ENCODE measurements at regions not wholly inside any gene's neighbourhood (a gene's known extent, or its start where the extent isn't known, plus 50 kb on each side); places are given as distances from the start of the nearest gene placed in this dataset.
A peak's percentile ranks its signal among the peaks of the same experiment; 100 is the strongest.

DNA sequence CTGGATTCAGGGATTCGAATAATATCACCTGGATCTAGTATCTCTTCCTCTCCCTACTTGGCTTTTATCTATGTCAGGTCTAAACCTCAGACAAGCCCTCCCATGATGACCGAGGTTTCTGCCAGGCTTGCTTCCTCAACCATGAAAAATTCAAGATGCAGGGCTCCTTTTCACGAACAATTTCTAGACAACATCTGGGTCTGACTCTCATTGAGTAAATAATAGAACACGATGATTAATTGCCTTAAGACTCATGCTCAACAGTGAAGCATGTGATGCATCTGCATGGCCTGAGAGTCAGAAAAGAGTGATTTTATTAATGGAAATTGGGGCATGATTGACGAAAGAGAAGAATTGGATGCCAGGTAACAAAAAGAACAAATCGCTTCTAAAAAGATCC, 277.2 kb upstream of the ZNF608 start:
- DNase-seq (no peak), ATAC-seq (ENCODE audit: insufficient read depth, low FRiP score) (no peak)
- TF ChIP-seq, protein P1, sequence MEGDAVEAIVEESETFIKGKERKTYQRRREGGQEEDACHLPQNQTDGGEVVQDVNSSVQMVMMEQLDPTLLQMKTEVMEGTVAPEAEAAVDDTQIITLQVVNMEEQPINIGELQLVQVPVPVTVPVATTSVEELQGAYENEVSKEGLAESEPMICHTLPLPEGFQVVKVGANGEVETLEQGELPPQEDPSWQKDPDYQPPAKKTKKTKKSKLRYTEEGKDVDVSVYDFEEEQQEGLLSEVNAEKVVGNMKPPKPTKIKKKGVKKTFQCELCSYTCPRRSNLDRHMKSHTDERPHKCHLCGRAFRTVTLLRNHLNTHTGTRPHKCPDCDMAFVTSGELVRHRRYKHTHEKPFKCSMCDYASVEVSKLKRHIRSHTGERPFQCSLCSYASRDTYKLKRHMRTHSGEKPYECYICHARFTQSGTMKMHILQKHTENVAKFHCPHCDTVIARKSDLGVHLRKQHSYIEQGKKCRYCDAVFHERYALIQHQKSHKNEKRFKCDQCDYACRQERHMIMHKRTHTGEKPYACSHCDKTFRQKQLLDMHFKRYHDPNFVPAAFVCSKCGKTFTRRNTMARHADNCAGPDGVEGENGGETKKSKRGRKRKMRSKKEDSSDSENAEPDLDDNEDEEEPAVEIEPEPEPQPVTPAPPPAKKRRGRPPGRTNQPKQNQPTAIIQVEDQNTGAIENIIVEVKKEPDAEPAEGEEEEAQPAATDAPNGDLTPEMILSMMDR (IDR thresholded peaks at IDR 0.05; ENCODE audit: control extremely low read depth, extremely low read depth) = no peak
- H3K4me3 ChIP-seq = no peak overlapping the region
- no peaks in the 10 kb centered on the region for H3K4me1 ChIP-seq (ENCODE audit: control insufficient read depth in 5 of 5, insufficient read depth in 5 of 5, low read length in 5 of 5)
- no peak overlapping the region for H3K27ac ChIP-seq (ENCODE audit: low read depth in 1 of 2, low read length in 1 of 2)
- no peaks in the 10 kb centered on the region for H3K27me3 ChIP-seq (ENCODE audit: control insufficient read depth in 3 of 3, insufficient read depth in 3 of 3, low read length in 2 of 3)
- 74 to 80% methylated on average over 6 of the region's 6 CpGs for WGBS, 2 donors
- H3K36me3 ChIP-seq (ENCODE audit: control insufficient read depth in 4 of 4, insufficient read depth in 4 of 4, low read length in 4 of 4) = no peaks in the 10 kb centered on the region
- no peaks in the 10 kb centered on the region for H3K9me3 ChIP-seq (ENCODE audit: control insufficient read depth in 4 of 4, insufficient read depth in 3 of 4, low read length in 3 of 4)
- no peak overlapping the region for H3K9ac ChIP-seq (ENCODE audit: insufficient read depth in 1 of 2, low read length in 2 of 2)

DNA sequence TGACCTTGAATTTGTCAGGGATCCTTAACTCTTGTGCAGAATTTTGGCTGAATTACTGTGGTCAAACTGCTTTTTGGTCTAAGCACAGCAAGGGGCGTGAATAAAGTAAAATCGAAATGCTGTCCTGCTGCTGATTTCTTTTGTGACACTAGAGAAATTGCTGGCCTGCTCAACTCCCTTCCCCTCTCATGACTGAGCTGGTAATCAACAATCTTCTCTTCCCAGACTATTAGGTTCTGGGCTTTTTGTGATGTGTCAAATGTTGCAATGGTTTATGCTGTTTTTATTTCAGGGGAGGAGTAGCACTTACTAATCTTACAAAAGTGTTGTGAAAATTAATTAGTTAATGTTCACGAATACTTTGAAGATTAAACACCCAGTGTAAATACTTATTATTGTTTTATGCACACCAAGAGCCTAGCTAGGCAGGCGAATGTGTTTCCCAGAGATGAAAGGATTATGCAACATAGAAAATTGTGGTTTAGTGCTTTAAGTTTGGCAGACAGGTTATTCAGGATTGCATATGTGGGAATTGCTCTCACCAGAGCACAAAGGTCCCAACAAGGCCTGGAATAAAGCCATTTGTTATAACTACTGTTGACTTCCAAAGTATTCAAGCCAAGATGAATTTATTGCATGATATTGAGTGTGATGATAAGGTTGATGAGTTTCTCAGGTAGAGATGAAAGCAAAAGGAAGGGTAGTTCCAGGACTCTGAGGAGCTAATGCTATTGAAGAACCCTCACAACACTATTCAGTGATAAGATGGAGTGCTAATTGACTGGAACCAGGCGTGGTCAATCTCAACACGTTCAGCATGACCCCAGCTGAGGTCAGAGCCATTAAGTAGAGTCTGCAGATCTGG, 280.7 kb upstream of the ZNF608 start:
- 67 to 79% methylated on average over 6 of the region's 6 CpGs for WGBS, 2 donors

DNA sequence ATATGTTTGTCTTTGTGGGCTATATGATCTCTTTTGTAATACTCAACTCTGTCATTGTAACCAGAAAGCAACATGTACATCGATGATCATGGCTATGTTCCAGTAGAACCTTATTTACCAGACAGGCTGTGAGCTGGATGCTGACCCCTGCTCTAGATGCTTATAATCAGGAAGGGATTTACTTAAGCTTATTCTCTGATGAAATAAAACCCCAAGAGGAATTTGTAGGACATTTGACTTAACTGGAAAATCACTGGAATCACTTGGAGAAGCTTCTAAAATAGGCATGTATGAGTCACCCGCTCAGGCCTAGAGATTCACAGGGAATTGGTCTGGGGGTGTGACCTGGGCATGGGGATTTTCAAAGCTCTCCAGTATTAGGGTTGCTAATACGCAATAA, 285.8 kb upstream of the ZNF608 start:
- TF ChIP-seq, protein P1 (IDR thresholded peaks at IDR 0.05; ENCODE audit: control extremely low read depth, extremely low read depth) = no peak
- Histone ChIP-seq H3K27me3 (ENCODE audit: control insufficient read depth in 3 of 3, insufficient read depth in 3 of 3, low read length in 2 of 3) (no peaks in the 10 kb centered on the region), H3K9ac (ENCODE audit: insufficient read depth in 1 of 2, low read length in 2 of 2) (no peak overlapping the region), H3K4me1 (ENCODE audit: control insufficient read depth in 5 of 5, insufficient read depth in 5 of 5, low read length in 5 of 5) (no peaks in the 10 kb centered on the region), H3K9me3 (ENCODE audit: control insufficient read depth in 4 of 4, insufficient read depth in 3 of 4, low read length in 3 of 4) (peaks cover 0 to 2% (median 0%) of the 10 kb centered on the region in 4 donors), H3K4me3 (no peak overlapping the region), H3K27ac (ENCODE audit: low read depth in 1 of 2, low read length in 1 of 2) (no peak overlapping the region), H3K36me3 (ENCODE audit: control insufficient read depth in 4 of 4, insufficient read depth in 4 of 4, low read length in 4 of 4) (no peaks in the 10 kb centered on the region)
- WGBS, 2 donors = 81 to 84% methylated on average over 3 of the region's 3 CpGs
- ATAC-seq (ENCODE audit: insufficient read depth, low FRiP score) = no peak
- no peak for DNase-seq

More for the DNA sequence above, 280.7 kb upstream of the ZNF608 start:
- ATAC-seq (ENCODE audit: insufficient read depth, low FRiP score) (peak; percentile 77), DNase-seq (peak in 2 of 3 donors; percentile 58 to 84)
- Histone ChIP-seq H3K4me3 (no peak overlapping the region), H3K36me3 (ENCODE audit: control insufficient read depth in 4 of 4, insufficient read depth in 4 of 4, low read length in 4 of 4) (no peaks in the 10 kb centered on the region), H3K4me1 (ENCODE audit: control insufficient read depth in 5 of 5, insufficient read depth in 5 of 5, low read length in 5 of 5) (no peaks in the 10 kb centered on the region), H3K9me3 (ENCODE audit: control insufficient read depth in 4 of 4, insufficient read depth in 3 of 4, low read length in 3 of 4) (peaks cover 0 to 2% (median 0%) of the 10 kb centered on the region in 4 donors), H3K9ac (ENCODE audit: insufficient read depth in 1 of 2, low read length in 2 of 2) (no peak overlapping the region), H3K27ac (ENCODE audit: low read depth in 1 of 2, low read length in 1 of 2) (no peak overlapping the region), H3K27me3 (ENCODE audit: control insufficient read depth in 3 of 3, insufficient read depth in 3 of 3, low read length in 2 of 3) (no peaks in the 10 kb centered on the region)
- TF ChIP-seq, protein P1 (IDR thresholded peaks at IDR 0.05; ENCODE audit: control extremely low read depth, extremely low read depth) = no peak

Data from lung (tissue), 11 donors.